ENCODE measurements at regions not wholly inside any gene's neighbourhood (a gene's known extent, or its start where the extent isn't known, plus 50 kb on each side); places are given as distances from the start of the nearest gene placed in this dataset.

GRCh38 chr1:34286511-34286910 lies 109.8 kb downstream of the C1orf94 start:
- DNase-seq: no peak

GRCh38 chr1:34290831-34291230 lies 114.1 kb downstream of the C1orf94 start:
- H3K9me3 ChIP-seq (ENCODE audit: low read length): no peaks in the 10 kb centered on the region

More at GRCh38 chr1:34286511-34286910, 109.8 kb downstream of the C1orf94 start:
- Histone ChIP-seq H3K9ac (ENCODE audit: low read length) (no peak overlapping the region), H3K9me3 (ENCODE audit: low read length) (no peaks in the 10 kb centered on the region), H4K20me1 (ENCODE audit: insufficient read depth, low read depth, low read length) (no peaks in the 10 kb centered on the region), H3K9me2 (replicated peaks; ENCODE audit: insufficient read depth, low read length) (no peaks in the 10 kb centered on the region), H3K79me2 (ENCODE audit: low read length) (no peaks in the 10 kb centered on the region), H3K4me1 (ENCODE audit: low read length) (no peaks in the 10 kb centered on the region), H3K4me2 (ENCODE audit: low read depth, low read length, poor library complexity, severe bottlenecking) (no peak overlapping the region), H3K27me3 (ENCODE audit: low read length) (no peaks in the 10 kb centered on the region), H2AFZ (ENCODE audit: low read length) (no peak overlapping the region), H3K36me3 (ENCODE audit: insufficient read depth, low read length) (no peaks in the 10 kb centered on the region), H3K27ac (ENCODE audit: low read length) (no peak overlapping the region), H3K4me3 (ENCODE audit: low read length) (no peak overlapping the region)

GRCh38 chr1:34292472-34292871 lies 115.8 kb downstream of the C1orf94 start:
- Histone ChIP-seq H3K9me3 (ENCODE audit: low read length) (no peaks in the 10 kb centered on the region), H2AFZ (ENCODE audit: low read length) (no peak overlapping the region), H3K27ac (ENCODE audit: low read length) (no peak overlapping the region), H3K4me1 (ENCODE audit: low read length) (no peaks in the 10 kb centered on the region), H4K20me1 (ENCODE audit: insufficient read depth, low read depth, low read length) (no peaks in the 10 kb centered on the region), H3K36me3 (ENCODE audit: insufficient read depth, low read length) (no peaks in the 10 kb centered on the region), H3K4me3 (ENCODE audit: low read length) (no peak overlapping the region), H3K9me2 (replicated peaks; ENCODE audit: insufficient read depth, low read length) (no peaks in the 10 kb centered on the region), H3K9ac (ENCODE audit: low read length) (no peak overlapping the region), H3K27me3 (ENCODE audit: low read length) (no peaks in the 10 kb centered on the region), H3K79me2 (ENCODE audit: low read length) (no peaks in the 10 kb centered on the region), H3K4me2 (ENCODE audit: low read depth, low read length, poor library complexity, severe bottlenecking) (no peak overlapping the region)
- peak; percentile 46 for DNase-seq

More at GRCh38 chr1:34290831-34291230, 114.1 kb downstream of the C1orf94 start:
- no peak overlapping the region for H3K9ac ChIP-seq (ENCODE audit: low read length)
- H2AFZ ChIP-seq (ENCODE audit: low read length): no peak overlapping the region
- no peak overlapping the region for H3K4me2 ChIP-seq (ENCODE audit: low read depth, low read length, poor library complexity, severe bottlenecking)
- H3K4me3 ChIP-seq (ENCODE audit: low read length): no peak overlapping the region
- no peaks in the 10 kb centered on the region for H3K9me2 ChIP-seq (replicated peaks; ENCODE audit: insufficient read depth, low read length)
- H3K27ac ChIP-seq (ENCODE audit: low read length): no peak overlapping the region
- H4K20me1 ChIP-seq (ENCODE audit: insufficient read depth, low read depth, low read length): no peaks in the 10 kb centered on the region
- H3K27me3 ChIP-seq (ENCODE audit: low read length): no peaks in the 10 kb centered on the region
- H3K4me1 ChIP-seq (ENCODE audit: low read length): no peaks in the 10 kb centered on the region
- H3K79me2 ChIP-seq (ENCODE audit: low read length): no peaks in the 10 kb centered on the region
- no peak for DNase-seq
- no peaks in the 10 kb centered on the region for H3K36me3 ChIP-seq (ENCODE audit: insufficient read depth, low read length)

GRCh38 chr1:34296059-34296458 lies 119.4 kb downstream of the C1orf94 start:
- H3K27me3 ChIP-seq (ENCODE audit: low read length): no peaks in the 10 kb centered on the region
- H4K20me1 ChIP-seq (ENCODE audit: insufficient read depth, low read depth, low read length): no peaks in the 10 kb centered on the region
- no peak overlapping the region for H3K27ac ChIP-seq (ENCODE audit: low read length)
- no peaks in the 10 kb centered on the region for H3K36me3 ChIP-seq (ENCODE audit: insufficient read depth, low read length)
- H3K9me2 ChIP-seq (replicated peaks; ENCODE audit: insufficient read depth, low read length): no peaks in the 10 kb centered on the region
- H2AFZ ChIP-seq (ENCODE audit: low read length): no peak overlapping the region
- H3K79me2 ChIP-seq (ENCODE audit: low read length): no peaks in the 10 kb centered on the region
- no peak overlapping the region for H3K4me3 ChIP-seq (ENCODE audit: low read length)
- H3K9ac ChIP-seq (ENCODE audit: low read length): no peak overlapping the region
- H3K9me3 ChIP-seq (ENCODE audit: low read length): no peaks in the 10 kb centered on the region
- H3K4me2 ChIP-seq (ENCODE audit: low read depth, low read length, poor library complexity, severe bottlenecking): no peak overlapping the region
- H3K4me1 ChIP-seq (ENCODE audit: low read length): no peaks in the 10 kb centered on the region
- DNase-seq: no peak

GRCh38 chr1:34302798-34303197 lies 126.1 kb downstream of the C1orf94 start:
- Histone ChIP-seq H3K4me3 (ENCODE audit: low read length) (no peak overlapping the region), H3K9me2 (replicated peaks; ENCODE audit: insufficient read depth, low read length) (no peaks in the 10 kb centered on the region), H3K4me2 (ENCODE audit: low read depth, low read length, poor library complexity, severe bottlenecking) (no peak overlapping the region), H3K27me3 (ENCODE audit: low read length) (no peaks in the 10 kb centered on the region), H3K9ac (ENCODE audit: low read length) (no peak overlapping the region), H3K4me1 (ENCODE audit: low read length) (no peaks in the 10 kb centered on the region), H3K27ac (ENCODE audit: low read length) (no peak overlapping the region), H3K36me3 (ENCODE audit: insufficient read depth, low read length) (no peaks in the 10 kb centered on the region), H2AFZ (ENCODE audit: low read length) (no peak overlapping the region), H3K9me3 (ENCODE audit: low read length) (no peaks in the 10 kb centered on the region), H4K20me1 (ENCODE audit: insufficient read depth, low read depth, low read length) (no peaks in the 10 kb centered on the region), H3K79me2 (ENCODE audit: low read length) (no peaks in the 10 kb centered on the region)
- no peak for DNase-seq

GRCh38 chr1:34303218-34303617 lies 126.5 kb downstream of the C1orf94 start:
- no peaks in the 10 kb centered on the region for H3K27me3 ChIP-seq (ENCODE audit: low read length)
- no peak overlapping the region for H3K4me3 ChIP-seq (ENCODE audit: low read length)
- H3K27ac ChIP-seq (ENCODE audit: low read length): no peak overlapping the region
- no peaks in the 10 kb centered on the region for H3K4me1 ChIP-seq (ENCODE audit: low read length)
- no peaks in the 10 kb centered on the region for H3K36me3 ChIP-seq (ENCODE audit: insufficient read depth, low read length)
- H3K4me2 ChIP-seq (ENCODE audit: low read depth, low read length, poor library complexity, severe bottlenecking): no peak overlapping the region
- no peaks in the 10 kb centered on the region for H3K79me2 ChIP-seq (ENCODE audit: low read length)
- no peak for DNase-seq
- H3K9me2 ChIP-seq (replicated peaks; ENCODE audit: insufficient read depth, low read length): no peaks in the 10 kb centered on the region
- H2AFZ ChIP-seq (ENCODE audit: low read length): no peak overlapping the region
- no peak overlapping the region for H3K9ac ChIP-seq (ENCODE audit: low read length)
- H4K20me1 ChIP-seq (ENCODE audit: insufficient read depth, low read depth, low read length): no peaks in the 10 kb centered on the region
- no peaks in the 10 kb centered on the region for H3K9me3 ChIP-seq (ENCODE audit: low read length)

- no peak for DNase-seq
- Histone ChIP-seq H3K36me3 (ENCODE audit: insufficient read depth, low read length) (no peaks in the 10 kb centered on the region), H3K4me3 (ENCODE audit: low read length) (no peak overlapping the region), H4K20me1 (ENCODE audit: insufficient read depth, low read depth, low read length) (no peaks in the 10 kb centered on the region), H3K9ac (ENCODE audit: low read length) (no peak overlapping the region), H3K79me2 (ENCODE audit: low read length) (no peaks in the 10 kb centered on the region), H3K9me3 (ENCODE audit: low read length) (no peaks in the 10 kb centered on the region), H3K27me3 (ENCODE audit: low read length) (no peaks in the 10 kb centered on the region), H3K4me1 (ENCODE audit: low read length) (no peaks in the 10 kb centered on the region), H3K9me2 (replicated peaks; ENCODE audit: insufficient read depth, low read length) (no peaks in the 10 kb centered on the region), H2AFZ (ENCODE audit: low read length) (no peak overlapping the region), H3K27ac (ENCODE audit: low read length) (no peak overlapping the region), H3K4me2 (ENCODE audit: low read depth, low read length, poor library complexity, severe bottlenecking) (no peak overlapping the region)
Observed at GRCh38 chr1:34306568-34306967, 129.9 kb downstream of the C1orf94 start.

GRCh38 chr1:34312359-34312758 lies 135.7 kb downstream of the C1orf94 start:
- Histone ChIP-seq H3K9me2 (replicated peaks; ENCODE audit: insufficient read depth, low read length) (no peaks in the 10 kb centered on the region; the same call in 1 of the 2 replicates), H3K27ac (ENCODE audit: low read length) (no peak overlapping the region), H3K9me3 (ENCODE audit: low read length) (no peaks in the 10 kb centered on the region), H2AFZ (ENCODE audit: low read length) (no peak overlapping the region), H3K27me3 (ENCODE audit: low read length) (no peaks in the 10 kb centered on the region), H4K20me1 (ENCODE audit: insufficient read depth, low read depth, low read length) (no peaks in the 10 kb centered on the region), H3K9ac (ENCODE audit: low read length) (no peak overlapping the region), H3K79me2 (ENCODE audit: low read length) (no peaks in the 10 kb centered on the region), H3K4me1 (ENCODE audit: low read length) (no peaks in the 10 kb centered on the region), H3K4me3 (ENCODE audit: low read length) (no peak overlapping the region), H3K36me3 (ENCODE audit: insufficient read depth, low read length) (no peaks in the 10 kb centered on the region), H3K4me2 (ENCODE audit: low read depth, low read length, poor library complexity, severe bottlenecking) (no peak overlapping the region)
- DNase-seq: no peak

GRCh38 chr1:34315974-34316373 lies 139.3 kb downstream of the C1orf94 start:
- H3K9me2 ChIP-seq (replicated peaks; ENCODE audit: insufficient read depth, low read length): no peaks in the 10 kb centered on the region; the same call in 1 of the 2 replicates
- H4K20me1 ChIP-seq (ENCODE audit: insufficient read depth, low read depth, low read length): no peaks in the 10 kb centered on the region
- H2AFZ ChIP-seq (ENCODE audit: low read length): no peak overlapping the region
- H3K4me2 ChIP-seq (ENCODE audit: low read depth, low read length, poor library complexity, severe bottlenecking): no peak overlapping the region
- no peaks in the 10 kb centered on the region for H3K36me3 ChIP-seq (ENCODE audit: insufficient read depth, low read length)
- no peak overlapping the region for H3K9ac ChIP-seq (ENCODE audit: low read length)
- H3K27me3 ChIP-seq (ENCODE audit: low read length): no peaks in the 10 kb centered on the region
- H3K9me3 ChIP-seq (ENCODE audit: low read length): no peaks in the 10 kb centered on the region
- H3K27ac ChIP-seq (ENCODE audit: low read length): no peak overlapping the region
- DNase-seq: no peak
- no peaks in the 10 kb centered on the region for H3K79me2 ChIP-seq (ENCODE audit: low read length)
- H3K4me1 ChIP-seq (ENCODE audit: low read length): no peaks in the 10 kb centered on the region
- H3K4me3 ChIP-seq (ENCODE audit: low read length): no peak overlapping the region
